ENCODE measurements at regions not wholly inside any gene's neighbourhood (a gene's known extent, or its start where the extent isn't known, plus 50 kb on each side); places are given as distances from the start of the nearest gene placed in this dataset.

GRCh38 chr16:74046524-74046923 is 250.1 kb upstream of the PSMD7 start:
- Mint-ChIP-seq H3K9me3 (ENCODE audit: insufficient read depth) (no peaks in the 10 kb centered on the region), H3K36me3 (ENCODE audit: low read depth) (no peaks in the 10 kb centered on the region), H3K27me3 (ENCODE audit: low read depth) (peaks cover 4% of the 10 kb centered on the region), H3K4me1 (ENCODE audit: low read depth) (no peaks in the 10 kb centered on the region), H3K27ac (no peak overlapping the region), H3K4me3 (no peak overlapping the region)
- DNase-seq, result no peak
- POLR2A ChIA-PET, result no interaction called here
- no peak for ATAC-seq
- CTCF ChIA-PET, result no interaction called here

GRCh38 chr16:74045513-74045912 is 251.1 kb upstream of the PSMD7 start:
- CTCF ChIA-PET, result interaction anchor here (1.0 kb wide), 1 partner anchor 11 kb away, joined by 5 read pairs; no protein-coding TSS in a partner anchor
- ATAC-seq (no peak), DNase-seq (no peak)
- no peak overlapping the region for H3K4me3 Mint-ChIP-seq
- H3K9me3 Mint-ChIP-seq (ENCODE audit: insufficient read depth), result no peaks in the 10 kb centered on the region
- no peak overlapping the region for H3K27ac Mint-ChIP-seq
- POLR2A ChIA-PET, result no interaction called here
- peaks cover 4% of the 10 kb centered on the region for H3K27me3 Mint-ChIP-seq (ENCODE audit: low read depth)
- H3K4me1 Mint-ChIP-seq (ENCODE audit: low read depth), result no peaks in the 10 kb centered on the region
- no peaks in the 10 kb centered on the region for H3K36me3 Mint-ChIP-seq (ENCODE audit: low read depth)

- no peaks in the 10 kb centered on the region for H3K36me3 Mint-ChIP-seq (ENCODE audit: low read depth)
- DNase-seq (no peak), ATAC-seq (no peak)
- H3K27me3 Mint-ChIP-seq (ENCODE audit: low read depth), result peaks cover 3% of the 10 kb centered on the region
- no peak overlapping the region for H3K27ac Mint-ChIP-seq
- ChIA-PET POLR2A (no interaction called here), CTCF (interaction anchor here (1.0 to 1.6 kb wide), 2 partner anchors 8 to 71 kb away, joined by 3 to 6 read pairs; no protein-coding TSS in a partner anchor)
- no peaks in the 10 kb centered on the region for H3K4me1 Mint-ChIP-seq (ENCODE audit: low read depth)
- H3K9me3 Mint-ChIP-seq (ENCODE audit: insufficient read depth), result no peaks in the 10 kb centered on the region
- H3K4me3 Mint-ChIP-seq, result no peak overlapping the region
Observed at GRCh38 chr16:74035816-74036215, 260.8 kb upstream of the PSMD7 start.

DNA sequence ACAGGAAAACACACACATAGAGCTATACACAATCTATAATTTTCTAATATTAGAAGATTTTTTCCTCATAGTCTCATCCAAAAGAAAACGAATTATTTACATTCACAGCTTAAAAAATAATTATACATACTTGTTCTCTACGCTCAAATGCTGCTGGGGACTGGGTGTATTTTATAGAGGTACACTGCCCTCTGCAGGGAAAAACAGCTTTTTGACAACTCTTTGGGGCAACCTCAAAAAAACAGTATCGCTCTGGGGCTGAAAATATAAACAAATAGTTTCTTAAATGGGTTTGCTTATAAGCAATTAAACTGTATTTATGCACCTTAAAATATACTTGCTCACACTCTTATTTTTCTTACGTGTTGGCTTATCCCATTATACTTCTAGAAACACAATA is 261.8 kb upstream of the PSMD7 start:
- ATAC-seq (no peak), DNase-seq (no peak)
- Mint-ChIP-seq H3K9me3 (ENCODE audit: insufficient read depth) (no peaks in the 10 kb centered on the region), H3K4me1 (ENCODE audit: low read depth) (no peaks in the 10 kb centered on the region), H3K27ac (no peak overlapping the region), H3K36me3 (ENCODE audit: low read depth) (no peaks in the 10 kb centered on the region), H3K4me3 (no peak overlapping the region), H3K27me3 (ENCODE audit: low read depth) (peaks cover 3% of the 10 kb centered on the region)
- CTCF ChIA-PET, result interaction anchor here (1.2 to 1.6 kb wide), 3 partner anchors 9 to 1202 kb away, joined by 5 to 6 read pairs (median 6); no protein-coding TSS in a partner anchor
- POLR2A ChIA-PET, result no interaction called here

DNA sequence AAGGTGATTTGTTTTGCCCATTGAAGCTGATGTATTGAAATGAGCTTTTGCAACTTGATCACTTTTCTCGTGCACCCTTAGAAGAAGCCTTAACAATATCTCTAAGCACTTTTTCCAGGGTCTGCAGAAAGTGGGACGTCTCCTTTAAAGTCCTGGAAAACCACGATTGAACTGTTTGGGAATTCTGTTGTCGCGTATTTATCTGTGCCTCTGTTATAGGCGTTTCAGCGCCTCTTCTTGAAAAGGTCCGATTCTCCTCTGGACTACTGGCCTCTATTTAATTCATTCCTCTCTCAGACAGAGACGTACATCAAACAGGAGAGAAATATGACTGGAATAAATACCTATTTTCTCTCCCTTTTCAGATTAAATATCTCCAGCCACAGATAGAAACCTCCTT is 262.4 kb upstream of the PSMD7 start:
- ChIA-PET CTCF (interaction anchor here (1.2 to 1.6 kb wide), 3 partner anchors 10 to 1202 kb away, joined by 5 to 6 read pairs (median 6); no protein-coding TSS in a partner anchor), POLR2A (no interaction called here)
- H3K4me1 Mint-ChIP-seq (ENCODE audit: low read depth), result no peaks in the 10 kb centered on the region
- H3K4me3 Mint-ChIP-seq, result no peak overlapping the region
- no peak overlapping the region for H3K27ac Mint-ChIP-seq
- H3K27me3 Mint-ChIP-seq (ENCODE audit: low read depth), result peaks cover 3% of the 10 kb centered on the region
- H3K36me3 Mint-ChIP-seq (ENCODE audit: low read depth), result no peaks in the 10 kb centered on the region
- DNase-seq, result no peak
- H3K9me3 Mint-ChIP-seq (ENCODE audit: insufficient read depth), result no peaks in the 10 kb centered on the region
- ATAC-seq, result no peak

- Mint-ChIP-seq H3K4me1 (ENCODE audit: low read depth) (no peaks in the 10 kb centered on the region), H3K9me3 (ENCODE audit: insufficient read depth) (no peaks in the 10 kb centered on the region), H3K4me3 (no peak overlapping the region), H3K36me3 (ENCODE audit: low read depth) (no peaks in the 10 kb centered on the region), H3K27ac (no peak overlapping the region), H3K27me3 (ENCODE audit: low read depth) (peaks cover 3% of the 10 kb centered on the region)
- CTCF ChIA-PET, result interaction anchor here (1.5 kb wide), 1 partner anchor 1201 kb away, joined by 6 read pairs; no protein-coding TSS in a partner anchor
- DNase-seq, result no peak
- POLR2A ChIA-PET, result no interaction called here
- no peak for ATAC-seq
Observed at GRCh38 chr16:74033441-74033995, 263.1 kb upstream of the PSMD7 start.

GRCh38 chr16:74031551-74031950 is 265.1 kb upstream of the PSMD7 start:
- Mint-ChIP-seq H3K4me1 (ENCODE audit: low read depth) (no peaks in the 10 kb centered on the region), H3K27ac (no peak overlapping the region), H3K9me3 (ENCODE audit: insufficient read depth) (no peaks in the 10 kb centered on the region), H3K27me3 (ENCODE audit: low read depth) (peaks cover 4% of the 10 kb centered on the region), H3K36me3 (ENCODE audit: low read depth) (no peaks in the 10 kb centered on the region), H3K4me3 (no peak overlapping the region)
- ChIA-PET POLR2A (no interaction called here), CTCF (no interaction called here)
- no peak for ATAC-seq
- no peak for DNase-seq

GRCh38 chr16:74030000-74030706 is 266.5 kb upstream of the PSMD7 start:
- peaks cover 11% of the 10 kb centered on the region for H3K27me3 Mint-ChIP-seq (ENCODE audit: low read depth)
- H3K4me1 Mint-ChIP-seq (ENCODE audit: low read depth), result no peaks in the 10 kb centered on the region
- ATAC-seq, result no peak
- ChIA-PET CTCF (no interaction called here), POLR2A (no interaction called here)
- no peak overlapping the region for H3K27ac Mint-ChIP-seq
- no peaks in the 10 kb centered on the region for H3K36me3 Mint-ChIP-seq (ENCODE audit: low read depth)
- H3K4me3 Mint-ChIP-seq, result no peak overlapping the region
- DNase-seq, result no peak
- H3K9me3 Mint-ChIP-seq (ENCODE audit: insufficient read depth), result no peaks in the 10 kb centered on the region

GRCh38 chr16:74029115-74029792 is 267.4 kb upstream of the PSMD7 start:
- Mint-ChIP-seq H3K27ac (no peak overlapping the region), H3K9me3 (ENCODE audit: insufficient read depth) (no peaks in the 10 kb centered on the region), H3K4me3 (no peak overlapping the region), H3K4me1 (ENCODE audit: low read depth) (no peaks in the 10 kb centered on the region), H3K36me3 (ENCODE audit: low read depth) (no peaks in the 10 kb centered on the region), H3K27me3 (ENCODE audit: low read depth) (peaks cover 11% of the 10 kb centered on the region)
- DNase-seq (no peak), ATAC-seq (no peak)
- ChIA-PET POLR2A (no interaction called here), CTCF (no interaction called here)

- CTCF ChIA-PET, result no interaction called here
- DNase-seq (no peak), ATAC-seq (no peak)
- no peak overlapping the region for H3K27ac Mint-ChIP-seq
- POLR2A ChIA-PET, result no interaction called here
- H3K27me3 Mint-ChIP-seq (ENCODE audit: low read depth), result peaks cover 7% of the 10 kb centered on the region
- H3K36me3 Mint-ChIP-seq (ENCODE audit: low read depth), result no peaks in the 10 kb centered on the region
- H3K9me3 Mint-ChIP-seq (ENCODE audit: insufficient read depth), result no peaks in the 10 kb centered on the region
- no peak overlapping the region for H3K4me3 Mint-ChIP-seq
- H3K4me1 Mint-ChIP-seq (ENCODE audit: low read depth), result no peaks in the 10 kb centered on the region
Observed at GRCh38 chr16:74026373-74027281, 270.0 kb upstream of the PSMD7 start.

DNA sequence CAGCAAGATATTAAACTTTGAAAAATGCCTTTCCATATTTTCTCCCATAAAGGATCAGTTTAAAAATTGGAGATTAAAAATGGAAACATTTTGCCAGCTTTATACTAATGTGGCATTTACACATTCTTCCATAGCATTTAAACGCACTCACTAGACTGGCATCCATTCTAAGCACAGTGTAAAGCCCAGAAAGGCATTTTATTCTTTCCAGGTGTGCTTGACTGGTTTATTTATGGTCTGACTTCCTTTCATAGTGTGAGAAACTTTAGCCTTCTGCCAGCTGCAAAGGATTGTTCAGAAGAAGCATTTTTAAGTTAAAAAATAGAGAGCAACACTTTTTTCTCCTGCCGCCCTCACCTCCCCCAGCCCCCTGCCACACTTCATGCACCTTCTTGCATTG is 271.7 kb upstream of the PSMD7 start:
- CTCF ChIA-PET, result no interaction called here
- POLR2A ChIA-PET, result no interaction called here
- Mint-ChIP-seq H3K27me3 (ENCODE audit: low read depth) (peaks cover 7% of the 10 kb centered on the region), H3K4me3 (no peak overlapping the region), H3K9me3 (ENCODE audit: insufficient read depth) (no peaks in the 10 kb centered on the region), H3K27ac (no peak overlapping the region), H3K4me1 (ENCODE audit: low read depth) (no peaks in the 10 kb centered on the region), H3K36me3 (ENCODE audit: low read depth) (no peaks in the 10 kb centered on the region)
- ATAC-seq (no peak), DNase-seq (no peak)
